CD4-positive, CD25-positive, alpha-beta regulatory T cell (primary cell): ENCODE measurements at regions not wholly inside any gene's neighbourhood (a gene's known extent, or its start where the extent isn't known, plus 50 kb on each side); places are given as distances from the start of the nearest gene placed in this dataset.

Source experiments
- ATAC-seq, 2 donors: fragments of 150-1000 bp; cut with Tn5 transposase; one replicate each; pipeline ENCODE4 v1.10.0; 2021; ENCODE audit warnings: low read depth in 2 of 2, moderate number of reproducible peaks in 2 of 2, moderate library complexity in 1 of 2
- DNase-seq, 3 donors: peaks; one replicate each; pipeline versions ENCODE4 v3.0.0 to v3.0.0-alpha.2; 2012 to 2022; ENCODE audit warnings: mixed read lengths in 1 of 3
- H3K27ac ChIP-seq: one replicate; pipeline ENCODE4 v1.7.0; 2013; ENCODE audit warnings: mild to moderate bottlenecking, low read length; ENCODE audit not compliant: insufficient read depth, poor library complexity, severe bottlenecking
- H3K27me3 ChIP-seq: one replicate; pipeline ENCODE4 v1.7.0; 2013; ENCODE audit warnings: low read length; ENCODE audit not compliant: control insufficient read depth, insufficient read depth
- H3K36me3 ChIP-seq: one replicate; pipeline ENCODE4 v1.7.0; 2013; ENCODE audit warnings: mild to moderate bottlenecking, low read length, moderate library complexity; ENCODE audit not compliant: control insufficient read depth, insufficient read depth
- H3K4me1 ChIP-seq: 2 replicates; pipeline ENCODE4 v1.7.0; 2013; ENCODE audit warnings: mild to moderate bottlenecking, low read length; ENCODE audit not compliant: insufficient read depth, control insufficient read depth, poor library complexity, severe bottlenecking
- H3K4me3 ChIP-seq: one replicate; pipeline ENCODE4 v1.7.0; 2013; ENCODE audit warnings: low read depth, mild to moderate bottlenecking, low read length, moderate library complexity
- H3K9me3 ChIP-seq, 2 experiments: 1 replicate in 1 of 2; 2 replicates in 1 of 2; pipeline ENCODE4 v1.7.0; 2013; ENCODE audit warnings: low read length in 2 of 2, mild to moderate bottlenecking in 1 of 2, moderate library complexity in 1 of 2; ENCODE audit not compliant: control insufficient read depth in 2 of 2
- H3K27ac Mint-ChIP-seq, 3 donors: one replicate each; pipeline ENCODE4 v1.8.0; 2020 to 2022; ENCODE audit warnings: mild to moderate bottlenecking in 3 of 3, mixed read lengths in 3 of 3, moderate library complexity in 2 of 3
- H3K27me3 Mint-ChIP-seq: one replicate; pipeline ENCODE4 v1.8.0; 2022; ENCODE audit warnings: mild to moderate bottlenecking, mixed read lengths
- H3K36me3 Mint-ChIP-seq: one replicate; pipeline ENCODE4 v1.8.0; 2020; ENCODE audit warnings: mixed read lengths
- H3K4me1 Mint-ChIP-seq, 4 donors: one replicate each; pipeline ENCODE4 v1.8.0; 2020 to 2022; ENCODE audit warnings: mixed read lengths in 4 of 4, mild to moderate bottlenecking in 1 of 4
- H3K4me3 Mint-ChIP-seq, 4 donors: one replicate each; pipeline ENCODE4 v1.8.0; 2020 to 2022; ENCODE audit warnings: mild to moderate bottlenecking in 4 of 4, mixed read lengths in 4 of 4, moderate library complexity in 3 of 4
- H3K9me3 Mint-ChIP-seq, 7 donors: one replicate each; pipeline ENCODE4 v1.8.0; 2020 to 2022; ENCODE audit warnings: mixed read lengths in 7 of 7, mild to moderate bottlenecking in 3 of 7, moderate library complexity in 2 of 7

- Mint-ChIP-seq H3K36me3 (no peaks in the 10 kb centered on the region), H3K27ac (no peak overlapping the region)
- no peak overlapping the region for H3K27ac ChIP-seq
These were observed 97.7 kb upstream of the GREM2 start for GRCh38 chr1:240709676-240710075.

DNA sequence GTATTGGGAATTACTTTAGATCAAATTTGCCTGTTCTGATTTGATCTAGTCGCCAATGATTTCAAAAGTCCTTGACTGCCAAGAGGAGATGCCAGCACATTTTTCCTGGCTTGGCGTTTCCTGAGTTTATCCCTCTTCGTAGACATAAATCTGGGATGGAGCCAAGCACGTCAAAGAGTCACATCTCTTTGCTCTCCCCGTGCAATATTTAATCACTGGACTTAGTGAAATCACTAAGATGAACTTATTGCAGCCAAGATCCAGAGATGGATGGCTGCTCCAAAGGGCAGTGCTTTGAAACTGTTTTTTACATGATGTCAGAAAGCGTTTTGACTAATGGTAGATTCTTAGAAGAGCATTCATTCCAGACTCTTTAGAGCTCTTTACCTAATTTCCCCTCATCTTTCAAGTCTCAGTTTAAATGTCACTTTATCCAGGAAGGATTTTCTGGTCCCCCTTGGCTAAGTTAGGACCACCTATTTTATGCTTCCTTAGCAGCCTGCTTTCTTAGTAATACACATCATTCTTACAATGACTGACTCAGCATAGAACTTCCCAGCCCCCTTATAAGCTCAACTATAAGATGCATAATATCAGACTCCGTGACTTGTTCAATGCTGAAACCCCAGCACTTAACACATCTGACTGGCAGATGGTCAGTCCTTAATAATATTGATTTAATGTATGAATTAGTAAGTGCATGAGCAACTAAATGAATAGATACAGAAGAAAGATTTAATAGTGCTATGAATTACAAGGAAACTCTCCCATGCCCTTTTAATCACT is 94.4 kb upstream of the GREM2 start:
- Mint-ChIP-seq H3K9me3 (peaks cover 0 to 26% (median 10%) of the 10 kb centered on the region in 7 donors), H3K27ac (no peak overlapping the region), H3K4me3 (no peak overlapping the region), H3K4me1 (no peaks in the 10 kb centered on the region), H3K36me3 (no peaks in the 10 kb centered on the region), H3K27me3 (no peaks in the 10 kb centered on the region)
- Histone ChIP-seq H3K27ac (no peak overlapping the region), H3K36me3 (no peaks in the 10 kb centered on the region), H3K4me1 (no peaks in the 10 kb centered on the region), H3K4me3 (no peak overlapping the region), H3K9me3 (no peaks in the 10 kb centered on the region), H3K27me3 (no peaks in the 10 kb centered on the region)
- ATAC-seq, result no peak
- DNase-seq, result no peak

More at GRCh38 chr1:240709676-240710075, 97.7 kb upstream of the GREM2 start:
- no peaks in the 10 kb centered on the region for H3K27me3 ChIP-seq
- H3K4me1 Mint-ChIP-seq, result no peaks in the 10 kb centered on the region
- H3K9me3 Mint-ChIP-seq, result peaks cover 0 to 26% (median 14%) of the 10 kb centered on the region in 7 donors
- no peaks in the 10 kb centered on the region for H3K9me3 ChIP-seq
- H3K27me3 Mint-ChIP-seq, result no peaks in the 10 kb centered on the region
- DNase-seq (no peak), ATAC-seq (no peak)
- H3K4me3 Mint-ChIP-seq, result no peak overlapping the region
- no peak overlapping the region for H3K4me3 ChIP-seq
- H3K4me1 ChIP-seq, result no peaks in the 10 kb centered on the region
- no peaks in the 10 kb centered on the region for H3K36me3 ChIP-seq

DNA sequence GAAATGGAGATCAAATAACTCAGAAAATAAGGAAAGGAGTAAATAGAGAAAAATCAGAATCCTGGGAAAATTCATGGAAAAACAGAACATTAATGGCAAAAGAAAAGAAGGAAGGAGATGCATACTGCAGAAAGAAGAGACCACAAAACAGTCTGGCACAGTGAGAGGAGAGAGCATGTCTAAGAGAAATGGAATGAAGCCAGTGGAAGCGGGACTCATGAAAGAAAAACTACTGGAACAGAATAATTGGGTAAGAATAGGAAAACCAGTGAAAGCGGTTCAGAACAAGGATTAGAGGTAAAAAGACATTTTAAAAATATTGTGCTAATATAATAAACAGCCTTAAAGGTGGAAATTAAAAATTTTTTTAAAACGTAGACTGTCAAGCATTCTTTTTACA is 93.6 kb upstream of the GREM2 start:
- no peak overlapping the region for H3K27ac ChIP-seq
- no peaks in the 10 kb centered on the region for H3K27me3 ChIP-seq
- DNase-seq (no peak), ATAC-seq (no peak)
- Mint-ChIP-seq H3K36me3 (no peaks in the 10 kb centered on the region), H3K27me3 (no peaks in the 10 kb centered on the region), H3K27ac (no peak overlapping the region), H3K4me1 (no peaks in the 10 kb centered on the region), H3K9me3 (peaks cover 0 to 26% (median 9%) of the 10 kb centered on the region in 7 donors), H3K4me3 (no peak overlapping the region)
- no peak overlapping the region for H3K4me3 ChIP-seq
- no peaks in the 10 kb centered on the region for H3K4me1 ChIP-seq
- no peaks in the 10 kb centered on the region for H3K36me3 ChIP-seq
- H3K9me3 ChIP-seq, result no peaks in the 10 kb centered on the region

GRCh38 chr1:240701412-240701811 is 89.5 kb upstream of the GREM2 start:
- H3K4me1 Mint-ChIP-seq, result no peaks in the 10 kb centered on the region
- Histone ChIP-seq H3K36me3 (no peaks in the 10 kb centered on the region), H3K27me3 (no peaks in the 10 kb centered on the region)

DNA sequence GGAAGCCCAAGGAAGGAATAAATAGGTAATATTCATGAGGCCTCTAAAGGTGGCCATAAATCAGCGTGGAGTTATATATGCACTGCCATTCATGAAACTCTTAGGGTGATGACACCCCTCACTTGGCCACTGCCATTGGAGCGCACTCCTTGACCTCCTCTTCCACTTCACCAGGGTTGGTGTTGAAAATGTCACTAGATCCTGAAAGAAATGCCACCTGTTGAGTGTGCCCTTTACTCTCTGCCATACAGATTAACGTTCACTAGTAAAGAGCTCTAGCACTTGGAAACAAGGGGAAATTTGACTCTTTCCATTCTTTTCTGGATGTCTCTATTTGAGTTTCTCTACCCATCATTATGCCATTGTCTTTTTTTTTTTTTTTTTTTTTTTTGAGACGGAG is 83.5 kb upstream of the GREM2 start:
- Mint-ChIP-seq H3K9me3 (peaks cover 0 to 10% (median 2%) of the 10 kb centered on the region in 7 donors), H3K4me1 (no peaks in the 10 kb centered on the region), H3K36me3 (no peaks in the 10 kb centered on the region), H3K4me3 (no peak overlapping the region), H3K27ac (no peak overlapping the region), H3K27me3 (no peaks in the 10 kb centered on the region)
- H3K4me1 ChIP-seq, result no peaks in the 10 kb centered on the region
- DNase-seq, result no peak
- H3K27ac ChIP-seq, result no peak overlapping the region
- H3K9me3 ChIP-seq, result no peaks in the 10 kb centered on the region
- H3K4me3 ChIP-seq, result no peak overlapping the region
- no peak for ATAC-seq
- no peaks in the 10 kb centered on the region for H3K27me3 ChIP-seq
- H3K36me3 ChIP-seq, result no peaks in the 10 kb centered on the region

More at GRCh38 chr1:240701412-240701811, 89.5 kb upstream of the GREM2 start:
- Histone ChIP-seq H3K27ac (no peak overlapping the region), H3K4me3 (no peak overlapping the region), H3K9me3 (no peaks in the 10 kb centered on the region), H3K4me1 (no peaks in the 10 kb centered on the region)
- no peaks in the 10 kb centered on the region for H3K36me3 Mint-ChIP-seq
- no peak overlapping the region for H3K4me3 Mint-ChIP-seq
- H3K27ac Mint-ChIP-seq, result no peak overlapping the region
- no peaks in the 10 kb centered on the region for H3K27me3 Mint-ChIP-seq
- DNase-seq (no peak), ATAC-seq (no peak)
- H3K9me3 Mint-ChIP-seq, result peaks cover 0 to 12% (median 8%) of the 10 kb centered on the region in 7 donors

- Mint-ChIP-seq H3K27ac (peak overlapping the region in 1 of 3 donors; percentile 4), H3K27me3 (no peaks in the 10 kb centered on the region), H3K9me3 (peaks cover 0 to 9% (median 2%) of the 10 kb centered on the region in 7 donors), H3K36me3 (no peaks in the 10 kb centered on the region), H3K4me3 (no peak overlapping the region), H3K4me1 (no peaks in the 10 kb centered on the region)
- Histone ChIP-seq H3K4me1 (no peaks in the 10 kb centered on the region), H3K4me3 (no peak overlapping the region), H3K36me3 (no peaks in the 10 kb centered on the region), H3K27ac (no peak overlapping the region), H3K27me3 (no peaks in the 10 kb centered on the region), H3K9me3 (no peaks in the 10 kb centered on the region)
- ATAC-seq (no peak), DNase-seq (no peak)
These were observed 81.9 kb upstream of the GREM2 start for GRCh38 chr1:240693844-240694243.

- DNase-seq (no peak), ATAC-seq (no peak)
- H3K4me3 ChIP-seq, result no peak overlapping the region
- H3K36me3 ChIP-seq, result no peaks in the 10 kb centered on the region
- H3K27me3 ChIP-seq, result no peaks in the 10 kb centered on the region
- Mint-ChIP-seq H3K4me1 (no peaks in the 10 kb centered on the region), H3K27ac (no peak overlapping the region), H3K27me3 (no peaks in the 10 kb centered on the region), H3K4me3 (no peak overlapping the region), H3K9me3 (peaks cover 0 to 9% (median 2%) of the 10 kb centered on the region in 7 donors), H3K36me3 (no peaks in the 10 kb centered on the region)
- H3K9me3 ChIP-seq, result no peaks in the 10 kb centered on the region
- no peaks in the 10 kb centered on the region for H3K4me1 ChIP-seq
- H3K27ac ChIP-seq, result no peak overlapping the region
These were observed 81.1 kb upstream of the GREM2 start for GRCh38 chr1:240693036-240693435.
